ENCODE measurements at regions not wholly inside any gene's neighbourhood (a gene's known extent, or its start where the extent isn't known, plus 50 kb on each side); places are given as distances from the start of the nearest gene placed in this dataset.

- WGBS (ENCODE audit: insufficient coverage, low coverage, missing lambda C conversion rate): 79% methylated on average over 3 of the region's 3 CpGs
- no peaks in the 10 kb centered on the region for H3K9me1 ChIP-seq (ENCODE audit: control insufficient read depth, insufficient read depth, low read length)
- H3K4me2 ChIP-seq (ENCODE audit: insufficient read depth, low read length): no peak overlapping the region
- no peak overlapping the region for H3K27ac ChIP-seq (ENCODE audit: extremely low read depth, low read depth, low read length)
- no peak overlapping the region for H2AFZ ChIP-seq (ENCODE audit: low read depth, low read length)
- H3K27me3 ChIP-seq (ENCODE audit: control insufficient read depth in 2 of 2, insufficient read depth in 2 of 2, low read length in 2 of 2): no peaks in the 10 kb centered on the region
- H3K79me2 ChIP-seq (ENCODE audit: control insufficient read depth, insufficient read depth, low read length): no peaks in the 10 kb centered on the region
- FAIRE-seq (no peak), DNase-seq (ENCODE audit: extremely low read depth in 1 of 4, low spot score in 3 of 4) (no peak), ATAC-seq (no peak)
- no peak for TF ChIP-seq CREB5 (CRISPR knock-in tag; IDR thresholded peaks at IDR 0.05)
- TF ChIP-seq SIX5 (IDR thresholded peaks at IDR 0.05; ENCODE audit: borderline replicate concordance in 1 of 2, insufficient read depth in 1 of 2, low read depth in 1 of 2, low read length in 2 of 2): no peak
- no peak for TF ChIP-seq PHTF2 (CRISPR knock-in tag; IDR thresholded peaks at IDR 0.05)
- no peak for TF ChIP-seq NELFE (IDR thresholded peaks at IDR 0.05; ENCODE audit: insufficient read depth, insufficient read length)
- TF ChIP-seq ZNF75A (CRISPR knock-in tag; IDR thresholded peaks at IDR 0.05): no peak
- no peak for TF ChIP-seq NR0B1 (IDR thresholded peaks at IDR 0.05; ENCODE audit: partially characterized antibody)
- TF ChIP-seq NFE2 (IDR thresholded peaks at IDR 0.05; ENCODE audit: low read depth): no peak
- TF ChIP-seq GMEB1 (CRISPR knock-in tag; IDR thresholded peaks at IDR 0.05): no peak
- no peak for TF ChIP-seq MLLT1 (IDR thresholded peaks at IDR 0.05)
- no peak for TF ChIP-seq ARHGAP35 (IDR thresholded peaks at IDR 0.05; ENCODE audit: partially characterized antibody)
- no peak for TF ChIP-seq CCNT2 (IDR thresholded peaks at IDR 0.05; ENCODE audit: borderline replicate concordance, extremely low read depth, insufficient read length, low read depth, low read length)
- in situ Hi-C loops (cut with MboI) (no loop called here), intact Hi-C loops (cut with micrococcal nuclease) (no loop called here)
- no peak overlapping the region for H3K4me3 ChIP-seq
- H4K20me1 ChIP-seq (replicated peaks; ENCODE audit: control insufficient read depth, insufficient read depth, low read length): no peaks in the 10 kb centered on the region
- no peak overlapping the region for H3K9ac ChIP-seq (ENCODE audit: insufficient read depth in 1 of 2, low read depth in 2 of 2, low read length in 2 of 2)
- H3K36me3 ChIP-seq (ENCODE audit: control insufficient read depth, insufficient read depth, low read length): no peaks in the 10 kb centered on the region
- BruUV-seq (replicated peaks): no TSS peak
- ChIA-PET CTCF (ENCODE audit: low intra/inter-chr PET ratio) (no interaction called here), POLR2A (interaction anchor here (2.9 kb wide), 1 partner anchor 7 kb away, joined by 9 read pairs; no protein-coding TSS in a partner anchor)
- H3K4me1 ChIP-seq (replicated peaks in 1 of 2; ENCODE audit: control insufficient read depth in 2 of 2, insufficient read depth in 2 of 2, low read length in 2 of 2): peaks cover 6 to 19% of the 10 kb centered on the region in 2 experiments; a peak in 4 of 5 replicates
- H3K9me3 ChIP-seq (replicated peaks; ENCODE audit: control insufficient read depth, insufficient read depth, low read depth, low read length): no peaks in the 10 kb centered on the region; the same call in 1 of the 2 replicates
These were observed 88.9 kb downstream of the RASSF10 start for GRCh38 chr11:13098063-13098462.
